GM12865 (cell line): ENCODE measurements at regions not wholly inside any gene's neighbourhood (a gene's known extent, or its start where the extent isn't known, plus 50 kb on each side); places are given as distances from the start of the nearest gene placed in this dataset.
"Not testable (repeated sequence)": the region's sequence is repeated elsewhere in the genome, so short reads cannot be mapped to it uniquely, and the experiment has no call there.

Experiments used
- DNase-seq: peaks from one replicate; pipeline ENCODE4 v3.0.0; 2010; ENCODE audit warnings: low read depth
- H3K4me3 ChIP-seq: 2 replicates; pipeline ENCODE4 v1.5.1; 2011; ENCODE audit warnings: mild to moderate bottlenecking, low read depth, low read length, control low read depth
- TF ChIP-seq, protein P1 (sequence below): IDR thresholded peaks from 2 replicates; pipeline ENCODE4 v1.5.1; 2011; ENCODE audit warnings: low read length, control low read depth, low read depth, inconsistent platforms; ENCODE audit not compliant: insufficient read depth; ENCODE audit errors: missing control alignments

DNA sequence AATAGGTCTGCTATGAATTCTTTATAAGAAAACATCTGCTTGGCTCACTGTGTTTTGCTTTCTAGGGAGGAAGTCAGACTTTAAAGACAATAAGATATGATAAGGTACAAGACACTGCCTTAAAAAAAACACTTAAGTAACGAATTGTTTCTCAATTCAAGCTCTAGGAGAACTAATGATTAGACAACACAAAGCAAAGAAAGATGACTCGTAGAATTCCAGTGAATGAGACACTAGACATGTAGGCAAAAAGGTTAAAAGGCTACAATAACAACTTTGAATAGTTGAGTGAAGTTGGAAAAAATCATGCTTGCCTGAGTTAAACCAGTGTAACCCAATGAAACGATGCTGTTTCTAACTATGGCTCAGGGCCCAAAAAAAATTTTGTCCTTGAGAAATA lies 344.4 kb upstream of the ACTRT1 start:
- TF ChIP-seq, protein P1, sequence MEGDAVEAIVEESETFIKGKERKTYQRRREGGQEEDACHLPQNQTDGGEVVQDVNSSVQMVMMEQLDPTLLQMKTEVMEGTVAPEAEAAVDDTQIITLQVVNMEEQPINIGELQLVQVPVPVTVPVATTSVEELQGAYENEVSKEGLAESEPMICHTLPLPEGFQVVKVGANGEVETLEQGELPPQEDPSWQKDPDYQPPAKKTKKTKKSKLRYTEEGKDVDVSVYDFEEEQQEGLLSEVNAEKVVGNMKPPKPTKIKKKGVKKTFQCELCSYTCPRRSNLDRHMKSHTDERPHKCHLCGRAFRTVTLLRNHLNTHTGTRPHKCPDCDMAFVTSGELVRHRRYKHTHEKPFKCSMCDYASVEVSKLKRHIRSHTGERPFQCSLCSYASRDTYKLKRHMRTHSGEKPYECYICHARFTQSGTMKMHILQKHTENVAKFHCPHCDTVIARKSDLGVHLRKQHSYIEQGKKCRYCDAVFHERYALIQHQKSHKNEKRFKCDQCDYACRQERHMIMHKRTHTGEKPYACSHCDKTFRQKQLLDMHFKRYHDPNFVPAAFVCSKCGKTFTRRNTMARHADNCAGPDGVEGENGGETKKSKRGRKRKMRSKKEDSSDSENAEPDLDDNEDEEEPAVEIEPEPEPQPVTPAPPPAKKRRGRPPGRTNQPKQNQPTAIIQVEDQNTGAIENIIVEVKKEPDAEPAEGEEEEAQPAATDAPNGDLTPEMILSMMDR, result no peak
- no peak for DNase-seq
- no peak overlapping the region for H3K4me3 ChIP-seq

DNA sequence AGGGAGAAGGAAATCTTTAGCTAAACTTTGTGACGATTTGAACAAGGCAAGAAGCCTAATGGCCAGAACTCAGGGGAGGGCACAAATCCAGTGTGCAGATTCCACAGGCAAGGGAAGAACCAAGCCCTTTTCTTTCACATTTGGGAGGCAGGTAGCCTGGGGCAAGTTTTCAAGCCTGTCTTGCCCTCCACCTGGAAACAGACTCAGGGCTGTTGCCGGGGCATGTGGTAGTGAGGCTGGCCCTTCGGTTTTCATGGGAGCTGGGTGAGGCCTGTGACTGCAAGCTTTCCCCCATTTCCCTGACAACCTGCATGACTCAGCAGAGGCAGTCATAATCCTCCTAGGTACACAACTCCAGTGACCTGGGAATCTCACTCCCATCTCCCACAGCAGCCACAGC lies 331.6 kb upstream of the ACTRT1 start:
- not testable (repeated sequence) for DNase-seq

DNA sequence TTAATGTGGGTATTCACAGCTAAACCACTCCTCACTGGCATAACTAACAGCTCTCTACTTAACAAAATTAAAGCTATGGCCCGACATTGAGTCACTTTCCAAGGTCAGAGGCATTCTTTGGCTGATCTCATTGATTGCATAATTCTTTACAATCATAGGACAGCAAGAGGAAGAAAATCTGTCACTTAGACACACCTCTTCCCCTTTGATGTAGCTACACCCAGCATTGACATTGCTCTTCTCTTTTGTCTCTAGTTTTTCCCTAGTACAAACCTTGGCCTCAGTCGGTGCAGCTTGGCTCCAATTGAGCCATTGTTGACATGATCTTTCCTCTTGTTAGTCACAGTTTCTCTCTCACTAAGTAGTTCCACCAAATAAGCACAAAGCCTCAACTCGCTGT lies 313.3 kb upstream of the ACTRT1 start:
- no peak for DNase-seq
- no peak overlapping the region for H3K4me3 ChIP-seq
- TF ChIP-seq, protein P1, result no peak

More for the DNA sequence above, 331.6 kb upstream of the ACTRT1 start:
- not testable (repeated sequence) for H3K4me3 ChIP-seq

DNA sequence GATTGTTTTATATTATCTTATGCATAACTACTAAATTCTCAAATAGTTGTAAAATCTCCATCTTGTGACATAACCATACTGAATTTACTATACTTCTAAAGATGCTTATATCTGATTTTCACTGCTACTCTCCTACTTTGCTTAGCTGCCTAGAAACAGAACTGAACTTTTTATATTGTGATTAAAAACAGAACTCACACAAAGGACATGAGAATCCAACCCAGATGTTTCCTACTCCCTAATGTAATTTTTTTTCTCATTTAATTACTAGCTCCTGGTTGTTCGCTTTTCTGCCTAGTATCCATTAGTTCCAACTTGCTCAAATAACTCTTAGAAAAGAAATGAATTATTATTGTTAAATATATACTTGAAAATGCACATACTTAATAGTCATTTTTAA lies 283.5 kb upstream of the ACTRT1 start:
- DNase-seq, result no peak
- TF ChIP-seq, protein P1, result no peak

DNA sequence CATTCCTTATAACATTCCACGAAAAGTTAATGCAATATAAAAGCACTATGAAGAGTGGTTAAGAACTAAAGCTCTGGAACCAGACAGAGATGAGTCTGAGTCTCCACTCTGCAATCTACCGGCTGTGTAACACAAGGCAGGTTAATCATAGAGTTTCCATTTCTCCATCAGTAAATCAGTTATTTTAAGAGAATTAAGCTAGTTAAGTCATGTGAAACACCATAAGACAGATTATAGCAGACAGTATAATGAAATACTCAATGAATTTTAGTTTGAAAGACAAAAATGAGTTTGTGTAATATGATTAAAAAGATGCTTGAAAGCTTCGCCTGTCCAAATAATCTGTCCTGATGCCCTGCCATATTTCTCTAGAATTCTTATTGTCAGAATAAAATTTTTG lies 282.6 kb upstream of the ACTRT1 start:
- H3K4me3 ChIP-seq, result no peak overlapping the region
- TF ChIP-seq, protein P1, result no peak
- DNase-seq, result no peak

More for the DNA sequence above, 283.5 kb upstream of the ACTRT1 start:
- no peak overlapping the region for H3K4me3 ChIP-seq

DNA sequence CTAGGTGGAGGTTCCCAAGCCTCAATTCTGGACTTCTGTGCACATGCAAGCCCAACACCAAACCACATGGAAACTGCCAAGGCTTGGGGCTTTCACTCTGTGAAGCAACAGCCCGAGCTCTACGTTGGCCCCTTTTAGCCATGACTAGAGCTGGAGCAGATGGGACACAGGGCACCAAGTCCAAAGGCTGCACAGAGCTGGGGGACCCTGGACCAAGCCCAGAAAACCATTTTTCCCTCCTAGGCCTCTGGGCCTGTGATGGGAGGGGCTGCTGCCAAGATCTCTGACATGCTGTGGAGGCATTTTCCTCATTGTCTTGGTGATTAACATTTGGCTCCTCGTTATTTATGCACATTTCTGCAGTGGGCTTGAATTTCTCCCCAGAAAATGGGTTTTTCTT lies 258.7 kb upstream of the ACTRT1 start:
- no peak for DNase-seq
- no peak overlapping the region for H3K4me3 ChIP-seq
- TF ChIP-seq, protein P1, result no peak

DNA sequence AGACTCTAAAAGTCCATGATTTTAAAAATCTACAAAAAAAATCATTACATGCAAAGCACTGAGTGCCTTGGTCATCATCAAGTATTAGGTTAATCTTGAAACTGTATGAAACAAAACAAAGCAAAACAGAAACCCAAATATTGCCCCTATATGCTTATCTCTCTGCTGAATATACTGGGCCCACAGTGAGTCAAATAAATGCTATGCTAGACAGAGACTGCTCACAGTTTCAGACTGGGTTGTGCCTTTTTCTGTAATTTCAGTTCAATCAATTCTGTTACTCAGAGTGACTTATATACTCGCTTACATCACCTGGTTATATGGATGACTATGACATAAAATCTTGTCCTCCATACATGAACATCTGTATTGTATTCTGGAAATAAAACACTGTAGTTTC lies 257.1 kb upstream of the ACTRT1 start:
- TF ChIP-seq, protein P1, result no peak
- no peak for DNase-seq
- H3K4me3 ChIP-seq, result no peak overlapping the region
